ENCODE measurements at regions not wholly inside any gene's neighbourhood (a gene's known extent, or its start where the extent isn't known, plus 50 kb on each side); places are given as distances from the start of the nearest gene placed in this dataset.
"Not testable (repeated sequence)": the region's sequence is repeated elsewhere in the genome, so short reads cannot be mapped to it uniquely, and the experiment has no call there.

- Histone ChIP-seq H3K4ac (ENCODE audit: low read length) (no peak overlapping the region), H3K36me3 (replicated peaks in 1 of 2; ENCODE audit: control insufficient read depth in 2 of 2, insufficient read depth in 2 of 2, low read length in 2 of 2) (no peaks in the 10 kb centered on the region), H3K9me3 (replicated peaks in 1 of 2; ENCODE audit: control insufficient read depth in 2 of 2, insufficient read depth in 1 of 2, low read depth in 1 of 2, low read length in 2 of 2) (no peaks in the 10 kb centered on the region), H3K4me2 (ENCODE audit: insufficient read depth, low read length, poor library complexity, severe bottlenecking) (no peak overlapping the region), H2BK12ac (ENCODE audit: low read length) (no peak overlapping the region), H2AFZ (ENCODE audit: low read length) (no peak overlapping the region), H2BK120ac (ENCODE audit: low read depth, low read length) (no peak overlapping the region), H3K14ac (ENCODE audit: low read length) (no peak overlapping the region), H4K8ac (ENCODE audit: low read depth, low read length) (no peak overlapping the region), H3K27me3 (ENCODE audit: control insufficient read depth in 3 of 3, insufficient read depth in 3 of 3, low read depth in 1 of 3, low read length in 3 of 3) (peaks cover 0 to 9% (median 0%) of the 10 kb centered on the region in 3 experiments), H4K91ac (ENCODE audit: low read depth, low read length, poor library complexity) (no peak overlapping the region), H2BK5ac (ENCODE audit: low read length) (no peak overlapping the region), H3K23ac (ENCODE audit: low read depth, low read length, poor library complexity) (no peak overlapping the region), H3K18ac (ENCODE audit: low read length) (no peak overlapping the region), H2BK15ac (ENCODE audit: low read length) (no peak overlapping the region), H3K4me1 (ENCODE audit: control insufficient read depth in 2 of 2, insufficient read depth in 1 of 2, low read depth in 1 of 2, low read length in 2 of 2) (peaks cover 0 to 3% of the 10 kb centered on the region in 2 donors), H2AK5ac (ENCODE audit: low read depth, low read length) (no peak overlapping the region), H3K27ac (replicated peaks; ENCODE audit: low read length) (no peak overlapping the region), H3K79me1 (ENCODE audit: low read depth, low read length) (no peaks in the 10 kb centered on the region), H3K4me3 (ENCODE audit: low read length in 2 of 2) (no peak overlapping the region), H3K9ac (ENCODE audit: low read depth, low read length, poor library complexity) (no peak overlapping the region)
- no CpG with 5 or more reads among the region's 4 CpGs for WGBS, 2 donors (ENCODE audit: extremely low coverage in 2 of 2, insufficient read length in 2 of 2, insufficient replicate concordance in 1 of 2)
- no peak for DNase-seq (ENCODE audit: low spot score)
Measured at GRCh38 chr7:36055207-36055606, 97.8 kb upstream of the EEPD1 start.

- Histone ChIP-seq H3K18ac (ENCODE audit: low read length) (no peak overlapping the region), H2AFZ (ENCODE audit: low read length) (no peak overlapping the region), H3K79me1 (ENCODE audit: low read depth, low read length) (no peaks in the 10 kb centered on the region), H3K4ac (ENCODE audit: low read length) (no peak overlapping the region), H3K4me3 (ENCODE audit: low read length in 2 of 2) (no peak overlapping the region), H3K36me3 (replicated peaks in 1 of 2; ENCODE audit: control insufficient read depth in 2 of 2, insufficient read depth in 2 of 2, low read length in 2 of 2) (no peaks in the 10 kb centered on the region), H3K4me1 (ENCODE audit: control insufficient read depth in 2 of 2, insufficient read depth in 1 of 2, low read depth in 1 of 2, low read length in 2 of 2) (peaks cover 0 to 3% of the 10 kb centered on the region in 2 donors), H4K8ac (ENCODE audit: low read depth, low read length) (no peak overlapping the region), H3K9me3 (replicated peaks in 1 of 2; ENCODE audit: control insufficient read depth in 2 of 2, insufficient read depth in 1 of 2, low read depth in 1 of 2, low read length in 2 of 2) (no peaks in the 10 kb centered on the region), H2AK5ac (ENCODE audit: low read depth, low read length) (no peak overlapping the region), H2BK5ac (ENCODE audit: low read length) (no peak overlapping the region), H2BK12ac (ENCODE audit: low read length) (no peak overlapping the region), H3K27ac (replicated peaks; ENCODE audit: low read length) (no peak overlapping the region), H3K4me2 (ENCODE audit: insufficient read depth, low read length, poor library complexity, severe bottlenecking) (no peak overlapping the region), H3K23ac (ENCODE audit: low read depth, low read length, poor library complexity) (no peak overlapping the region), H4K91ac (ENCODE audit: low read depth, low read length, poor library complexity) (no peak overlapping the region), H3K14ac (ENCODE audit: low read length) (no peak overlapping the region), H3K9ac (ENCODE audit: low read depth, low read length, poor library complexity) (no peak overlapping the region), H2BK15ac (ENCODE audit: low read length) (no peak overlapping the region), H3K27me3 (ENCODE audit: control insufficient read depth in 3 of 3, insufficient read depth in 3 of 3, low read depth in 1 of 3, low read length in 3 of 3) (peaks cover 0 to 9% (median 0%) of the 10 kb centered on the region in 3 experiments), H2BK120ac (ENCODE audit: low read depth, low read length) (no peak overlapping the region)
- WGBS, 2 donors (ENCODE audit: extremely low coverage in 2 of 2, insufficient read length in 2 of 2, insufficient replicate concordance in 1 of 2), result no CpG with 5 or more reads among the region's 4 CpGs
- DNase-seq (ENCODE audit: low spot score), result no peak
Measured at GRCh38 chr7:36057323-36057722, 95.7 kb upstream of the EEPD1 start.

GRCh38 chr7:36058020-36058592 is 94.9 kb upstream of the EEPD1 start:
- no peak overlapping the region for H4K8ac ChIP-seq (ENCODE audit: low read depth, low read length)
- no peak overlapping the region for H2AFZ ChIP-seq (ENCODE audit: low read length)
- no peak overlapping the region for H4K91ac ChIP-seq (ENCODE audit: low read depth, low read length, poor library complexity)
- no peak overlapping the region for H3K23ac ChIP-seq (ENCODE audit: low read depth, low read length, poor library complexity)
- no peak overlapping the region for H3K14ac ChIP-seq (ENCODE audit: low read length)
- no peaks in the 10 kb centered on the region for H3K36me3 ChIP-seq (replicated peaks in 1 of 2; ENCODE audit: control insufficient read depth in 2 of 2, insufficient read depth in 2 of 2, low read length in 2 of 2)
- peak overlapping the region in 1 of 2 donors; percentile 56 for H3K4me3 ChIP-seq (ENCODE audit: low read length in 2 of 2)
- no peak for DNase-seq (ENCODE audit: low spot score)
- H3K27ac ChIP-seq (replicated peaks; ENCODE audit: low read length), result no peak overlapping the region
- peaks cover 0 to 9% (median 0%) of the 10 kb centered on the region in 3 experiments for H3K27me3 ChIP-seq (ENCODE audit: control insufficient read depth in 3 of 3, insufficient read depth in 3 of 3, low read depth in 1 of 3, low read length in 3 of 3)
- no peak overlapping the region for H2BK15ac ChIP-seq (ENCODE audit: low read length)
- no peak overlapping the region for H3K4me2 ChIP-seq (ENCODE audit: insufficient read depth, low read length, poor library complexity, severe bottlenecking)
- H3K18ac ChIP-seq (ENCODE audit: low read length), result peak overlapping the region; percentile 88
- H2BK5ac ChIP-seq (ENCODE audit: low read length), result no peak overlapping the region
- H3K9ac ChIP-seq (ENCODE audit: low read depth, low read length, poor library complexity), result peak overlapping the region; percentile 72
- H3K4ac ChIP-seq (ENCODE audit: low read length), result no peak overlapping the region
- peaks cover 0 to 3% of the 10 kb centered on the region in 2 donors for H3K4me1 ChIP-seq (ENCODE audit: control insufficient read depth in 2 of 2, insufficient read depth in 1 of 2, low read depth in 1 of 2, low read length in 2 of 2)
- no peak overlapping the region for H2AK5ac ChIP-seq (ENCODE audit: low read depth, low read length)
- H2BK120ac ChIP-seq (ENCODE audit: low read depth, low read length), result no peak overlapping the region
- no peaks in the 10 kb centered on the region for H3K79me1 ChIP-seq (ENCODE audit: low read depth, low read length)
- H3K9me3 ChIP-seq (replicated peaks in 1 of 2; ENCODE audit: control insufficient read depth in 2 of 2, insufficient read depth in 1 of 2, low read depth in 1 of 2, low read length in 2 of 2), result no peaks in the 10 kb centered on the region
- WGBS, 2 donors (ENCODE audit: extremely low coverage in 2 of 2, insufficient read length in 2 of 2, insufficient replicate concordance in 1 of 2), result no CpG with 5 or more reads among the region's 9 CpGs
- H2BK12ac ChIP-seq (ENCODE audit: low read length), result no peak overlapping the region

- not testable (repeated sequence) for H3K23ac ChIP-seq (ENCODE audit: low read depth, low read length, poor library complexity); H2AFZ ChIP-seq (ENCODE audit: low read length); H3K4ac ChIP-seq (ENCODE audit: low read length); H2AK5ac ChIP-seq (ENCODE audit: low read depth, low read length); DNase-seq (ENCODE audit: low spot score); H3K36me3 ChIP-seq (replicated peaks in 1 of 2; ENCODE audit: control insufficient read depth in 2 of 2, insufficient read depth in 2 of 2, low read length in 2 of 2); H3K14ac ChIP-seq (ENCODE audit: low read length); H4K8ac ChIP-seq (ENCODE audit: low read depth, low read length); H2BK12ac ChIP-seq (ENCODE audit: low read length); H3K27me3 ChIP-seq (ENCODE audit: control insufficient read depth in 3 of 3, insufficient read depth in 3 of 3, low read depth in 1 of 3, low read length in 3 of 3); H3K9ac ChIP-seq (ENCODE audit: low read depth, low read length, poor library complexity); H3K27ac ChIP-seq (replicated peaks; ENCODE audit: low read length); H3K79me1 ChIP-seq (ENCODE audit: low read depth, low read length); H3K4me3 ChIP-seq (ENCODE audit: low read length in 2 of 2); H2BK5ac ChIP-seq (ENCODE audit: low read length); H3K4me2 ChIP-seq (ENCODE audit: insufficient read depth, low read length, poor library complexity, severe bottlenecking); H2BK15ac ChIP-seq (ENCODE audit: low read length); H4K91ac ChIP-seq (ENCODE audit: low read depth, low read length, poor library complexity); H3K18ac ChIP-seq (ENCODE audit: low read length); H3K4me1 ChIP-seq (ENCODE audit: control insufficient read depth in 2 of 2, insufficient read depth in 1 of 2, low read depth in 1 of 2, low read length in 2 of 2); H2BK120ac ChIP-seq (ENCODE audit: low read depth, low read length); H3K9me3 ChIP-seq (replicated peaks in 1 of 2; ENCODE audit: control insufficient read depth in 2 of 2, insufficient read depth in 1 of 2, low read depth in 1 of 2, low read length in 2 of 2)
- WGBS, 2 donors (ENCODE audit: extremely low coverage in 2 of 2, insufficient read length in 2 of 2, insufficient replicate concordance in 1 of 2), result no CpG with 5 or more reads among the region's 11 CpGs
Measured at GRCh38 chr7:36060388-36060787, 92.7 kb upstream of the EEPD1 start.
